Endothelial cell of umbilical vein (primary cell): ENCODE measurements at regions not wholly inside any gene's neighbourhood (a gene's known extent, or its start where the extent isn't known, plus 50 kb on each side); places are given as distances from the start of the nearest gene placed in this dataset.

Source experiments
- BruUV-seq: library from RNA; stranded (reverse); fragments of 400-500 nt; replicated peaks from 2 replicates; lab custom pipeline; 2021; lab: Mats Ljungman, UMichigan
- CTCF ChIA-PET: fragments of 300-600, 350-600 bp; sonication (Branson Sonifier 250); formaldehyde crosslinking; loops from one replicate; lab custom pipeline; 2021; ENCODE audit warnings: antibody characterized with exemption, inconsistent platforms; lab: Charles Lee
- POLR2A ChIA-PET: fragments of 300-600, 350-600 bp; sonication (Branson Sonifier 250); formaldehyde crosslinking; loops from one replicate; lab custom pipeline; 2021; ENCODE audit warnings: antibody characterized with exemption, inconsistent platforms; lab: Charles Lee
- DNase-seq: peaks from one replicate; pipeline ENCODE4 v3.0.0-alpha.2; 2011; ENCODE audit warnings: low read depth, low spot score
- FAIRE-seq: peaks from 2 replicates; lab custom pipeline; 2011; peaks lifted over from hg19 to GRCh38; lab: Jason Lieb, UNC
- H2AFZ ChIP-seq: 2 replicates; pipeline ENCODE4 v1.6.0; 2012; ENCODE audit warnings: low read depth, low read length, control low read depth, inconsistent platforms
- H3K27ac ChIP-seq: 2 replicates; pipeline ENCODE4 v1.5.1; 2011; ENCODE audit warnings: low read depth, mild to moderate bottlenecking, control low read depth, low read length, moderate library complexity; ENCODE audit not compliant: insufficient read depth
- H3K27me3 ChIP-seq, 2 experiments: 2 replicates each; pipeline versions ENCODE4 v1.6.0 to v1.6.1; 2011; ENCODE audit warnings: low read length in 2 of 2, mixed read lengths in 1 of 2; ENCODE audit not compliant: control insufficient read depth in 2 of 2, insufficient read depth in 2 of 2
- H3K36me3 ChIP-seq, 2 experiments: 2 replicates in 1 of 2; 3 replicates in 1 of 2; pipeline ENCODE4 v1.5.1; 2011; ENCODE audit warnings: low read length in 2 of 2, mild to moderate bottlenecking in 1 of 2, moderate library complexity in 1 of 2; ENCODE audit not compliant: control insufficient read depth in 2 of 2, insufficient read depth in 2 of 2; ENCODE audit errors: extremely low read depth in 1 of 2
- H3K4me1 ChIP-seq: 3 replicates; pipeline ENCODE4 v1.5.1; 2011; ENCODE audit warnings: mild to moderate bottlenecking, low read length; ENCODE audit not compliant: control insufficient read depth, insufficient read depth; ENCODE audit errors: extremely low read depth
- H3K4me2 ChIP-seq: 2 replicates; pipeline ENCODE4 v1.6.1; 2011; ENCODE audit warnings: low read length, control low read depth, mixed read lengths; ENCODE audit not compliant: insufficient read depth
- H3K4me3 ChIP-seq, 3 experiments: fragments of 200-600 bp in 1 of 3; sonication (generic), shearing (Covaris generic) in 1 of 3; replicated peaks in 1 of 3; 2 replicates each; pipeline ENCODE4 v1.5.1; 2011 to 2016; ENCODE audit warnings: control low read depth in 3 of 3, low read length in 3 of 3, mild to moderate bottlenecking in 2 of 3, inconsistent platforms in 1 of 3, low read depth in 1 of 3, moderate library complexity in 1 of 3; ENCODE audit not compliant: insufficient read depth in 1 of 3
- H3K79me2 ChIP-seq: 2 replicates; pipeline ENCODE4 v1.6.0; 2012; ENCODE audit warnings: low read length, inconsistent platforms; ENCODE audit not compliant: control insufficient read depth, insufficient read depth
- H3K9ac ChIP-seq: replicated peaks from 2 replicates; pipeline ENCODE3; 2011; ENCODE audit warnings: low read length, control low read depth; ENCODE audit not compliant: insufficient read depth; ENCODE audit errors: extremely low read depth
- H3K9me1 ChIP-seq: replicated peaks from 3 replicates; pipeline ENCODE4 v1.6.0; 2011; ENCODE audit warnings: mild to moderate bottlenecking, low read length; ENCODE audit not compliant: control insufficient read depth, insufficient read depth; ENCODE audit errors: extremely low read depth
- H3K9me3 ChIP-seq: replicated peaks from 2 replicates; pipeline ENCODE4 v1.5.1; 2012; ENCODE audit warnings: low read length, inconsistent platforms; ENCODE audit not compliant: control insufficient read depth, insufficient read depth
- H4K20me1 ChIP-seq: replicated peaks from 2 replicates; pipeline ENCODE3; 2011; ENCODE audit warnings: mild to moderate bottlenecking, low read length; ENCODE audit not compliant: control insufficient read depth, insufficient read depth; ENCODE audit errors: extremely low read depth
- CTCF ChIP-seq, 2 donors: IDR thresholded peaks; 1 replicate in 1 of 2; 2 replicates in 1 of 2; pipeline ENCODE4 v1.5.1; 2011; ENCODE audit warnings: low read length in 2 of 2, mild to moderate bottlenecking in 2 of 2, moderate library complexity in 2 of 2, control low read depth in 1 of 2, inconsistent platforms in 1 of 2, low read depth in 1 of 2; ENCODE audit not compliant: insufficient read depth in 1 of 2; ENCODE audit errors: extremely low read depth in 1 of 2
- EZH2 ChIP-seq: IDR thresholded peaks from 2 replicates; pipeline ENCODE4 v1.6.1; 2012; ENCODE audit warnings: borderline replicate concordance, low read depth, mild to moderate bottlenecking, moderate library complexity, low read length, inconsistent platforms; ENCODE audit not compliant: severe bottlenecking
- FOS ChIP-seq: IDR thresholded peaks from 2 replicates; pipeline ENCODE4 v1.6.1; 2011; ENCODE audit warnings: mild to moderate bottlenecking, low read length, moderate library complexity, borderline replicate concordance; ENCODE audit not compliant: insufficient read depth
- GATA2 ChIP-seq: IDR thresholded peaks from 2 replicates; pipeline ENCODE4 v1.7.0; 2011; ENCODE audit warnings: low read depth, mild to moderate bottlenecking, moderate library complexity, mixed read lengths, low read length; ENCODE audit not compliant: insufficient read length, insufficient read depth
- JUN ChIP-seq: IDR thresholded peaks from 2 replicates; pipeline ENCODE4 v1.6.1; 2011; ENCODE audit warnings: borderline replicate concordance, low read depth; ENCODE audit not compliant: insufficient read length, insufficient read depth
- MAX ChIP-seq: IDR thresholded peaks from 2 replicates; pipeline ENCODE4 v1.6.1; 2011; ENCODE audit not compliant: insufficient read depth, insufficient read length
- MYC ChIP-seq: IDR thresholded peaks from one replicate; pipeline ENCODE4 v1.6.1; 2011; ENCODE audit warnings: mild to moderate bottlenecking, low read depth, low read length
- POLR2A ChIP-seq: IDR thresholded peaks from 2 replicates; pipeline ENCODE4 v1.6.1; 2012; ENCODE audit warnings: low read depth, mild to moderate bottlenecking, control low read depth, low read length
- POLR2AphosphoS5 ChIP-seq: IDR thresholded peaks from 2 replicates; pipeline ENCODE4 v1.6.1; 2012; ENCODE audit warnings: low read depth, mild to moderate bottlenecking, control low read depth, low read length, moderate library complexity; ENCODE audit not compliant: insufficient read depth
- dilution Hi-C: fragments of 300-500 bp; cut with MboI; formaldehyde crosslinking; loops from one replicate; pipeline ENCODE4 v1.15.0; 2019; ENCODE audit warnings: low sequenced_read_pairs; ENCODE audit not compliant: extremely low pct_ligation_motif_present
- intact Hi-C: fragments of 100-400 bp; cut with micrococcal nuclease; formaldehyde crosslinking; loops from one replicate; pipeline ENCODE4 v1.10.0; 2022

GRCh38 chr3:194888916-194889315, 203.2 kb downstream of the FAM43A start:
- FAIRE-seq (no peak), DNase-seq (no peak)
- TF ChIP-seq MAX (no peak), POLR2A (no peak), CTCF (IDR thresholded peaks at IDR 0.05; ENCODE audit: extremely low read depth in 1 of 2, insufficient read depth in 1 of 2, low read depth in 1 of 2, low read length in 2 of 2) (no peak), MYC (no peak), FOS (no peak), GATA2 (no peak), JUN (no peak), POLR2AphosphoS5 (no peak), EZH2 (no peak)
- Histone ChIP-seq H3K9me1 (no peaks in the 10 kb centered on the region), H3K4me2 (no peak overlapping the region), H4K20me1 (no peaks in the 10 kb centered on the region), H3K9ac (no peak overlapping the region), H3K4me3 (no peak overlapping the region), H3K36me3 (no peaks in the 10 kb centered on the region), H3K27me3 (no peaks in the 10 kb centered on the region), H2AFZ (no peak overlapping the region), H3K79me2 (no peaks in the 10 kb centered on the region), H3K4me1 (peaks cover 12% of the 10 kb centered on the region), H3K9me3 (no peaks in the 10 kb centered on the region), H3K27ac (no peak overlapping the region)
- POLR2A ChIA-PET: no interaction called here
- intact Hi-C loops (no loop called here), dilution Hi-C loops (no loop called here)
- BruUV-seq: no TSS peak
- CTCF ChIA-PET: interaction anchor here (1.6 to 1.7 kb wide), 2 partner anchors 114 to 218 kb away, joined by 3 read pairs; no protein-coding TSS in a partner anchor
